WTC11 (cell line): ENCODE measurements at regions not wholly inside any gene's neighbourhood (a gene's known extent, or its start where the extent isn't known, plus 50 kb on each side); places are given as distances from the start of the nearest gene placed in this dataset.

Experiments used
- AR ChIP-seq: fragments of 250-450 bp; sonication (Bioruptor Pico); IDR thresholded peaks from 2 replicates; pipeline ENCODE4 v1.9.0; 2021; ENCODE audit warnings: mild to moderate bottlenecking
- CREM ChIP-seq: sonication (generic); formaldehyde crosslinking; IDR thresholded peaks from 2 replicates; pipeline ENCODE4 v1.8.1; 2022; ENCODE audit warnings: mild to moderate bottlenecking, missing genetic modification reagents, moderate library complexity
- CTCF ChIP-seq: fragments of 200-600 bp; IDR thresholded peaks from 2 replicates; pipeline ENCODE4 v1.8.0; 2022; ENCODE audit warnings: antibody characterized with exemption
- ESRRA ChIP-seq: sonication (generic); formaldehyde crosslinking; IDR thresholded peaks from 2 replicates; pipeline ENCODE4 v1.8.1; 2022; ENCODE audit warnings: mild to moderate bottlenecking, missing genetic modification reagents, borderline replicate concordance
- ETV6 ChIP-seq: sonication (generic); formaldehyde crosslinking; IDR thresholded peaks from 2 replicates; pipeline ENCODE4 v1.8.1; 2022; ENCODE audit warnings: mild to moderate bottlenecking, missing genetic modification reagents
- GABPB1 ChIP-seq: sonication (generic); formaldehyde crosslinking; IDR thresholded peaks from 2 replicates; pipeline ENCODE4 v1.8.1; 2023; ENCODE audit warnings: mild to moderate bottlenecking, missing genetic modification reagents
- MAX ChIP-seq: sonication (generic); formaldehyde crosslinking; IDR thresholded peaks from 2 replicates; pipeline ENCODE4 v1.8.0; 2022; ENCODE audit warnings: mild to moderate bottlenecking, missing genetic modification reagents
- MXD4 ChIP-seq: fragments of 250-450 bp; sonication (Bioruptor Pico); IDR thresholded peaks from 2 replicates; pipeline ENCODE4 v1.8.0; 2021; ENCODE audit warnings: mild to moderate bottlenecking, moderate library complexity, borderline replicate concordance
- NR1H2 ChIP-seq: sonication (generic); formaldehyde crosslinking; IDR thresholded peaks from 2 replicates; pipeline ENCODE4 v1.9.0; 2021; ENCODE audit warnings: mild to moderate bottlenecking, moderate library complexity, missing genetic modification reagents
- SMAD3 ChIP-seq: sonication (generic); formaldehyde crosslinking; IDR thresholded peaks from 2 replicates; pipeline ENCODE4 v1.8.0; 2022; ENCODE audit warnings: missing genetic modification reagents, mild to moderate bottlenecking, borderline replicate concordance
- STAT6 ChIP-seq: sonication (generic); formaldehyde crosslinking; conservative IDR thresholded peaks from 2 replicates; pipeline ENCODE4 v1.8.1; 2023; ENCODE audit warnings: mild to moderate bottlenecking, low read depth, missing genetic modification reagents, moderate library complexity
- TP53 ChIP-seq: sonication (generic); formaldehyde crosslinking; IDR thresholded peaks from 2 replicates; pipeline ENCODE4 v1.8.1; 2023; ENCODE audit warnings: mild to moderate bottlenecking, missing genetic modification reagents

GRCh38 chr13:30560212-30560611 lies 57.5 kb upstream of the USPL1 start:
- no peak for TF ChIP-seq GABPB1 (CRISPR knock-in tag)
- TF ChIP-seq SMAD3 (CRISPR knock-in tag) = no peak
- TF ChIP-seq CREM (CRISPR knock-in tag) = no peak
- no peak for TF ChIP-seq CTCF
- no peak for TF ChIP-seq AR (CRISPR knock-in tag)
- TF ChIP-seq TP53 = no peak
- TF ChIP-seq ETV6 (CRISPR knock-in tag) = no peak
- TF ChIP-seq ESRRA = no peak
- TF ChIP-seq STAT6 = no peak
- TF ChIP-seq MAX (CRISPR knock-in tag) = no peak
- no peak for TF ChIP-seq NR1H2 (CRISPR knock-in tag)
- no peak for TF ChIP-seq MXD4 (CRISPR knock-in tag)
